Psoas muscle (tissue), 7 donors: ENCODE measurements at regions not wholly inside any gene's neighbourhood (a gene's known extent, or its start where the extent isn't known, plus 50 kb on each side); places are given as distances from the start of the nearest gene placed in this dataset.

Source experiments
- ATAC-seq, 4 donors: fragments of 200-7000 bp; cut with Tn5 transposase; one replicate each; pipeline ENCODE4 v1.9.1; 2020; ENCODE audit warnings: moderate library complexity in 3 of 4, mild to moderate bottlenecking in 2 of 4
- DNase-seq, 2 donors: peaks; one replicate each; pipeline ENCODE4 v3.0.0-alpha.2; 2020
- H3K27ac ChIP-seq: fragments of 200-600 bp; one replicate; pipeline ENCODE4 v1.8.0; 2022
- H3K27me3 ChIP-seq, 3 donors: fragments of 200-600 bp in 1 of 3; one replicate each; pipeline versions ENCODE4 v1.6.1 to v1.8.0; 2013 to 2022; ENCODE audit warnings: low read length in 2 of 3, mild to moderate bottlenecking in 2 of 3, moderate library complexity in 1 of 3; ENCODE audit not compliant: insufficient read depth in 3 of 3
- H3K36me3 ChIP-seq, 2 donors: fragments of 200-600 bp in 1 of 2; one replicate each; pipeline versions ENCODE4 v1.6.1 to v1.8.0; 2013 to 2022; ENCODE audit warnings: low read depth in 1 of 2, mild to moderate bottlenecking in 1 of 2, moderate library complexity in 1 of 2; ENCODE audit not compliant: insufficient read depth in 1 of 2
- H3K4me1 ChIP-seq: fragments of 200-600 bp; one replicate; pipeline ENCODE4 v1.8.0; 2022
- H3K4me3 ChIP-seq: fragments of 200-600 bp; one replicate; pipeline ENCODE4 v1.8.0; 2022; ENCODE audit warnings: mild to moderate bottlenecking
- H3K9me3 ChIP-seq: fragments of 200-600 bp; one replicate; pipeline ENCODE4 v1.8.0; 2022
- WGBS, 3 donors: extraction: QIAGEN DNeasy Blood & Tissue Kit; methylation state at CpG; one replicate each; pipeline versions ENCODE4 v1.1.6 to v1.1.7; 2013; 5-methylcytosine and 5-hydroxymethylcytosine counted together
- intact Hi-C, 2 donors: fragments of 100-400 bp; cut with DNase I; formaldehyde crosslinking; loops; one replicate each; pipeline versions ENCODE4 v1.11.0 to v1.14.2; 2022
- TF ChIP-seq, protein P1 (sequence below): fragments of 200-600 bp; IDR thresholded peaks from one replicate; pipeline ENCODE4 v1.8.0; 2022; ENCODE audit warnings: antibody characterized with exemption
- donor health status: healthy with polysubstance abuse.
- donor health status: DM: no; HTN: no; CAD: no; lungs with moderate emphysema.
- donor health status: Bipolar disorder and iron deficiency.
- donor health status: healthy.
- donor health status: DM: yes; HTN: yes; CAD: no.
- donor health status: DM: no; HTN: no; CAD: no.
- donor health status: DM: yes; HTN: yes; CAD: no.

- H3K9me3 ChIP-seq = no peaks in the 10 kb centered on the region
- intact Hi-C loops = no loop called here
- ATAC-seq (no peak), DNase-seq (no peak)
- H3K4me3 ChIP-seq = no peak overlapping the region
- TF ChIP-seq, protein P1, sequence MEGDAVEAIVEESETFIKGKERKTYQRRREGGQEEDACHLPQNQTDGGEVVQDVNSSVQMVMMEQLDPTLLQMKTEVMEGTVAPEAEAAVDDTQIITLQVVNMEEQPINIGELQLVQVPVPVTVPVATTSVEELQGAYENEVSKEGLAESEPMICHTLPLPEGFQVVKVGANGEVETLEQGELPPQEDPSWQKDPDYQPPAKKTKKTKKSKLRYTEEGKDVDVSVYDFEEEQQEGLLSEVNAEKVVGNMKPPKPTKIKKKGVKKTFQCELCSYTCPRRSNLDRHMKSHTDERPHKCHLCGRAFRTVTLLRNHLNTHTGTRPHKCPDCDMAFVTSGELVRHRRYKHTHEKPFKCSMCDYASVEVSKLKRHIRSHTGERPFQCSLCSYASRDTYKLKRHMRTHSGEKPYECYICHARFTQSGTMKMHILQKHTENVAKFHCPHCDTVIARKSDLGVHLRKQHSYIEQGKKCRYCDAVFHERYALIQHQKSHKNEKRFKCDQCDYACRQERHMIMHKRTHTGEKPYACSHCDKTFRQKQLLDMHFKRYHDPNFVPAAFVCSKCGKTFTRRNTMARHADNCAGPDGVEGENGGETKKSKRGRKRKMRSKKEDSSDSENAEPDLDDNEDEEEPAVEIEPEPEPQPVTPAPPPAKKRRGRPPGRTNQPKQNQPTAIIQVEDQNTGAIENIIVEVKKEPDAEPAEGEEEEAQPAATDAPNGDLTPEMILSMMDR = no peak
- 32 to 39% (median 37%) methylated on average over 10 of the region's 10 CpGs for WGBS, 3 donors
- no peaks in the 10 kb centered on the region for H3K4me1 ChIP-seq
- H3K36me3 ChIP-seq = no peaks in the 10 kb centered on the region
- peaks cover 0 to 37% (median 13%) of the 10 kb centered on the region in 3 donors for H3K27me3 ChIP-seq
- H3K27ac ChIP-seq = no peak overlapping the region
Observed at GRCh38 chr1:17919525-17920439, 164.6 kb downstream of the ACTL8 start.

- Histone ChIP-seq H3K36me3 (no peaks in the 10 kb centered on the region), H3K27ac (no peak overlapping the region), H3K27me3 (peaks cover 0 to 42% (median 16%) of the 10 kb centered on the region in 3 donors), H3K9me3 (no peaks in the 10 kb centered on the region), H3K4me3 (no peak overlapping the region), H3K4me1 (no peaks in the 10 kb centered on the region)
- no peak for DNase-seq
- 53 to 63% (median 55%) methylated on average over 9 of the region's 9 CpGs for WGBS, 3 donors
- TF ChIP-seq, protein P1 = no peak
- ATAC-seq = no peak
- intact Hi-C loops = no loop called here
Observed at GRCh38 chr1:17920881-17921640, 165.9 kb downstream of the ACTL8 start.

DNA sequence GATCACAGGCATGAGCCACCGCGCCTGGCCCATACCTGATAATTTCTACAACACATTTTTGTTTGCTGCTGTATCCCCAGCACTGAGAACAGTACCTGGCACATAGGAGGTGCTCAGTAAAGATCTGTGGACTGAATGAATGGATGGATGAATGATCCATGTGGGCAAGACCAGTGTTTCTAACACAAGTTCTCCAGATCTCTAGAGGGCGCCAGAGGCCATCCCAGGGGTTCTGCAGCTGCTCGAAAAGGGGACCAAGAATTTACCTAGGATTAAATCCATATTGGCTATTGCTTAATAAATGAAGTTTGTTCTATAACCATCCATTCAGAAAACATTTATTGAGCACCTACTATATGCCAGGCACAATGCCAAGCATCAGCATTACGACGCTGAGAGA is 167.7 kb downstream of the ACTL8 start:
- Histone ChIP-seq H3K27me3 (peaks cover 0 to 34% (median 11%) of the 10 kb centered on the region in 3 donors), H3K9me3 (no peaks in the 10 kb centered on the region), H3K27ac (no peak overlapping the region), H3K36me3 (no peaks in the 10 kb centered on the region), H3K4me3 (no peak overlapping the region), H3K4me1 (no peaks in the 10 kb centered on the region)
- intact Hi-C loops = no loop called here
- peak in 1 of 2 donors; percentile 19 for DNase-seq
- TF ChIP-seq, protein P1 = no peak
- 6 to 11% (median 10%) methylated on average over 6 of the region's 6 CpGs for WGBS, 3 donors
- ATAC-seq = no peak

DNA sequence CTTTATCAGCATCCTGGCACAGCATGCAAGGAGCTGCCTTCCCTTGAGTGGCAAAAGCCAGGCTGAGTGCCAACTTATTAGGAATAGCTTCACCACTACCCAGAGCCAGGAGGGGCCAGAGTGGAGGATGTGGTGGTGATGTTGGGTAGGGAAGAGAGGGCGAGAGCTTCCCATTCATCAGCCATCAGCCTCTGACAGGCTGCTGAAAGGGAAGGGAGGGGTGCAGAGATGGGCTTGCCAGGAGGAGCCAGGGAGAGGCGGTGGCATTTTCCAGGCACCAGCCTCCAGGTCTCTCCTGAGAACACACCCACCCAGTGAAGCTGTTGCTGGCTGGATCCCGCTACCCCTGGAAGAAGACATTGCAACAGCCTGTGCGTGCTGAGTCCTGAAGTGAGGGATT is 168.5 kb downstream of the ACTL8 start:
- peaks cover 0 to 29% (median 7%) of the 10 kb centered on the region in 3 donors for H3K27me3 ChIP-seq
- TF ChIP-seq, protein P1 = no peak

More for the DNA sequence above, 168.5 kb downstream of the ACTL8 start:
- Histone ChIP-seq H3K27ac (no peak overlapping the region), H3K4me1 (no peaks in the 10 kb centered on the region), H3K4me3 (no peak overlapping the region), H3K36me3 (no peaks in the 10 kb centered on the region), H3K9me3 (no peaks in the 10 kb centered on the region)
- intact Hi-C loops = no loop called here
- WGBS, 3 donors = 78 to 81% (median 81%) methylated on average over 4 of the region's 4 CpGs
- ATAC-seq (no peak), DNase-seq (no peak)
